ENCODE measurements at regions not wholly inside any gene's neighbourhood (a gene's known extent, or its start where the extent isn't known, plus 50 kb on each side); places are given as distances from the start of the nearest gene placed in this dataset.
"Not testable (repeated sequence)": the region's sequence is repeated elsewhere in the genome, so short reads cannot be mapped to it uniquely, and the experiment has no call there.

GRCh38 chrX:3435057-3435456 is 88.6 kb upstream of the MXRA5 start:
- FAIRE-seq = no peak

- FAIRE-seq = no peak
Observed at GRCh38 chrX:3428792-3429191, 82.3 kb upstream of the MXRA5 start.

GRCh38 chrX:3426552-3426951 is 80.1 kb upstream of the MXRA5 start:
- FAIRE-seq = no peak

GRCh38 chrX:3425031-3425430 is 78.6 kb upstream of the MXRA5 start:
- FAIRE-seq = no peak

- no peak for FAIRE-seq
Observed at GRCh38 chrX:3420316-3420715, 73.9 kb upstream of the MXRA5 start.

- FAIRE-seq = peak; percentile 95
Observed at GRCh38 chrX:3415011-3415410, 68.6 kb upstream of the MXRA5 start.

GRCh38 chrX:3411626-3412025 is 65.2 kb upstream of the MXRA5 start:
- not testable (repeated sequence) for FAIRE-seq

GRCh38 chrX:3409936-3410335 is 63.5 kb upstream of the MXRA5 start:
- FAIRE-seq = not testable (repeated sequence)

- FAIRE-seq = no peak
Observed at GRCh38 chrX:3407781-3408180, 61.3 kb upstream of the MXRA5 start.

GRCh38 chrX:3407121-3407520 is 60.7 kb upstream of the MXRA5 start:
- FAIRE-seq = peak; percentile 57

GRCh38 chrX:3403748-3404147 is 57.3 kb upstream of the MXRA5 start:
- FAIRE-seq = no peak
